ENCODE measurements at regions not wholly inside any gene's neighbourhood (a gene's known extent, or its start where the extent isn't known, plus 50 kb on each side); places are given as distances from the start of the nearest gene placed in this dataset.

DNA sequence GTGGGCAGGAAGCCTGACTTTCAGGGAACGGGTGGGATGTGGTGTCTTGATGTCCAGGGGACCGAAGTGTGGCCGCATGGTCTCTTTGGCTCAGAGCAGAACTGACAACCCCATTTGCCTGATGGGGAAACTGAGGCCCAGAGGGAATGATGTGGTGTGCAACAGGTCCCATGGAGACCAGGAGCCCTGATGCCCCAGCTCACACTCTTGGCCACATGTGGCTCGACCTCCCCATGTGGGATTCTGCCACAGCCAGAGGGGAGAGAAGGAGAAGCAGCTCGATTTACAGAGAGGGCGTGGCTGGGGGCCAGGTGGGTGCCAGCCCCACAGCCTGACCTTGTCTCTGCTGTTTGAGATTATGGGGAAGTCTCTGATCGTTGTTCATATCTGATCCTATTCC is 128.1 kb downstream of the TEX29 start:
- DNase-seq (ENCODE audit: low read depth in 2 of 3, low spot score in 2 of 3) = no peak

DNA sequence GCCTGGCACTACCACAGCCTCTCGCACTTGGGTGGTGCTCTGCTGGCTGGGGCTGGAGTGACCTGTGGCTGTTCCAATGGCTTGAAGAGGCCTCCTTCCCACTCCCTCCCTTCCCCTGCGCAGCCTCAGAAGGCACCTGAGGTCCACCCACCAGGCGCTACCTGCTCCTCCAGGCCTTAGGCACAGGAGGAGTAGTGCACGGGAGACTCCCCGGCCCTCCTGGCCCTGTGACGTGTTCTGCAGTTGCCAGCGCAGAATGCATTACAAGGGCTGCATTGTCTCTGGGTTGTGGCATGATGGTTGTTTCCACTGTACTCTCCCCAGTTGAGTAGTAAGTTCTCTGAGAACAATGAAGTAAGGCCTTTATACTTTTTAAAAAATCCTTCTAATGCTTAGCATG is 128.6 kb downstream of the TEX29 start:
- no peak for DNase-seq (ENCODE audit: low read depth in 2 of 3, low spot score in 2 of 3)

DNA sequence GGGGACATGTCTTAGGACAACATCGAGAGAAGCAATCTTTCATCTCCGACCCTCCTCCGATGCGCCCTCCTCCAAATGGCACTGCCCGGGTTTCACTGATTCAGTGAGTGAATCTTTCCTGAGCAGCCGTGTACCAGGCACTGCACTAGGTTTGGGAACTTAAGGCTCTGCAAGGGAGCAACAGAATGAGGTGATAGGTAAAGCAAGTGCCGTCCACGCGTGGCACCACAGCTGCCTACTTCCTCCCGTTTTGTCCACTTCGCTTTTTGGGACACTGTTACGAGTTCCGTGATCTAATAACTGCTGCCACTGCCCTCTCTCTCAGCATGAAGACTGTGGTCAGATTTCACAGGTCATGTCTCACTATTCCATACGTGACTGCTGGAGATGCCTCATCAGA is 131.0 kb downstream of the TEX29 start:
- DNase-seq (ENCODE audit: low read depth in 2 of 3, low spot score in 2 of 3) = no peak

DNA sequence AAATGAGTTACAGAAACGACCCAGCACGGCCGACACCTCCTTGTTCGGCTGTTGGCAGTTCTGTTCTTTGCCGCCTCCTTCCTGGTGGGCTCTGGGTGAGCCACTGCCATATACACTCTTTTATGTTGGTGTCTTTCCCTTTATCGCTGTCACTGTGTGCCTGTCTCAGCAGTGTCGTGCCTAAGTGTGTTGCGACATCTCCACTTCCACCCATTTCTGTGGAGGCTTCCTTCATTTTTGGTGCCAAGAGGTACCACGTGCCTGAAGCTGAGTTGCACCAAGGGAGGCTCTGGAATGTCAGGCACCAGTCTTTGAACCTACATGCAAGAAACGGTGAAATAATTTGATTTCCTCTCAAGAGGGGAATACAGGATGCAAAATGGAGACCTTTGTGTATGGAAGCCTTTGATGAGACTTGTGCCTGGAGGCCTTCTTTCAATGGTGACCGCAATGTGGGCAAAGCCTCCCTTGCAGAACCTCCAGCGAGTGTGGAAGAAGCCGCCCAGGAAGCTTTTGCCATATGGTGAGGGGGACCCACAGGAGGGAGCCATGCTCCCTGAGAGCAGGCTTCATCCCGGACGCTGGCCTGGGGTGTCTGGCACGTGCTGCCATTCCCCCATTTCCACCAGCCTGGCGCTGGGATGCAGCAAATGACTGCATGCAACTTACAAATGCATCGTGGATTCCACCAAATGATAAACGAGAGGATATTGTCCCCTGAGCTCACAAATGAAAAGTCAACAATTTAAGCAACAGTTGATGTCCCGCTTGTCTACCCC is 136.2 kb downstream of the TEX29 start:
- DNase-seq (ENCODE audit: low read depth in 2 of 3, low spot score in 2 of 3) = no peak

DNA sequence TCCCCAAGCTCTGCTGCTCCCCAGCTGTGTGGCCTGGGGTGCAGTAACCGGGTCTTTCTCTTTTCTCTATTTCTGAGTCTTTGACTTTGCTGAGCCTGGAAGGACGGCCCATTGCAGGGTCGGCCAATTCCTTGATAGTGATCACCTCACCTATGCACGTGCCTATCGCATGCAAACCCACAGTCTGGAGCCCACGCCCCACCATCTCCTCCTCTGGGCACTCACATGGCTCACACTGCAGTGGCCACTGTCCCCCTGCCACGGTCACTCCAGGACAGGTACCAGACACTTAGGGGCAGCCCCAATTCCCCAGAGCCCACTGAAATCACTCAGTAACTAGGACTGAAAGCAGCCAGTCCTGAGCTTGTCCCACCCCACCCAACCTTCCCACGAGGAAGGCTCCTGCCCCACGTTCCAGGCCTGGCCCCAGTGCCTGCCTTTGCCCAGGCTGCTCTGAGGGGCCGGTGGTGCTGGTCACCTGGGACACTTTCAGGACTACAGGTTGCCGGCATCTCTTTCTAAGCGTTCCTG is 137.6 kb downstream of the TEX29 start:
- no peak for DNase-seq (ENCODE audit: low read depth in 2 of 3, low spot score in 2 of 3)

DNA sequence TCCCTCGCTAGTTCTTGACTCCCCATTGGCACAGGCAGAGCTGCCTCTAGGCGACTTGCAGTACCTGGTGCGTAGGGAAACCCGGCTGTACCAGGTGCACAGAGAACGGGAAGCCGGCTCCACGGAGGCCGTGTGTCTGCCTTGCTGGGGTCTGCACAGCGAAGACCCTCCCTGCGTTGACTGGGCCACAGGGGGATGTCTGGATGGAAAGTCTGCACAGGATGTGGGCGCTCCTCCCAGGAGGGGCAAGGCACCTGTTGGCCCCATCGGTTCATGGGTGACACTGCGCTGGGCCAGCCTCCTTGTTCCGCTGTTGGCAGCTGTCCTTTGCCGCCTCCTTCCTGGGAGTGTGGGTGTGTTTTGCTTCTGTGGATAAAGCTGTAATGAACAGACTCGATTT is 138.3 kb downstream of the TEX29 start:
- no peak for DNase-seq (ENCODE audit: low read depth in 2 of 3, low spot score in 2 of 3)

DNA sequence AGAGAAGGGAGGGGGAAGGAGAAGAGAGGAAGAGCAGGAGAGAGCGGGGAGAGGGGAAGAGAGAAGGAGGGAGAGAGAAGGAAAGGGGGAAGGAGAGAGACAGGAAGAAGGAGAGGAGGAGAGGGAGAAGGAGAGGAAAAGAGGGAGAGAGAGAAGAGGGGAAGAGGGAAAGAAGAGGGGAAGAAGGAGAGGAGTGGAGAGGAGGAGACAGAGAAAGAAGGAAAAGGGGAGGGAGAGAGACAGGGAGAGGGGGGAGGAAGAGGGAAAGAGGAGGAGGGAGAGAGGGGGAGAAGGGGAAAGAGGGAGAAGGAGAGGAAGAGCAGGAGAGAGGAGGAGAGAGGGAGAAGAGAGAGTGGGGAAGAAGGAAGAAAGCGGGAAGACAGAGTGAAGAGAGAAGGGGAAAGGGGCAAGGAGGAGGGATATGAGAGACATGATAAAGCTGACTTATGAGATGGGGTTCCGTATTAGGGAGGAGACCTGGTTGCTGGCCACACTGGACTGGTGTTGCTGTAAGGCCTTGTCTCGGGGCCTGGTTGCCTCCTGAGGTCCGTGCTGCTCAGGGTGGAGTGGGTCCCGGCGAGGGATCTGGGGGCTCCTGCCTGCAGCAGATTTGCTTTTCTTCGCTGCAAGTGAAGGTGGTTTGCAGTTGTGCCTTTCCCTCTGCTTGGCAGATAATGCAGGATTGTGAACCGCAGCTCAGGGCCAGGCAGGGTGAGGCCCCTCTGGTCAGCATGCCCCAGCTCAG is 139.5 kb downstream of the TEX29 start:
- DNase-seq (ENCODE audit: low read depth in 2 of 3, low spot score in 2 of 3) = no peak

DNA sequence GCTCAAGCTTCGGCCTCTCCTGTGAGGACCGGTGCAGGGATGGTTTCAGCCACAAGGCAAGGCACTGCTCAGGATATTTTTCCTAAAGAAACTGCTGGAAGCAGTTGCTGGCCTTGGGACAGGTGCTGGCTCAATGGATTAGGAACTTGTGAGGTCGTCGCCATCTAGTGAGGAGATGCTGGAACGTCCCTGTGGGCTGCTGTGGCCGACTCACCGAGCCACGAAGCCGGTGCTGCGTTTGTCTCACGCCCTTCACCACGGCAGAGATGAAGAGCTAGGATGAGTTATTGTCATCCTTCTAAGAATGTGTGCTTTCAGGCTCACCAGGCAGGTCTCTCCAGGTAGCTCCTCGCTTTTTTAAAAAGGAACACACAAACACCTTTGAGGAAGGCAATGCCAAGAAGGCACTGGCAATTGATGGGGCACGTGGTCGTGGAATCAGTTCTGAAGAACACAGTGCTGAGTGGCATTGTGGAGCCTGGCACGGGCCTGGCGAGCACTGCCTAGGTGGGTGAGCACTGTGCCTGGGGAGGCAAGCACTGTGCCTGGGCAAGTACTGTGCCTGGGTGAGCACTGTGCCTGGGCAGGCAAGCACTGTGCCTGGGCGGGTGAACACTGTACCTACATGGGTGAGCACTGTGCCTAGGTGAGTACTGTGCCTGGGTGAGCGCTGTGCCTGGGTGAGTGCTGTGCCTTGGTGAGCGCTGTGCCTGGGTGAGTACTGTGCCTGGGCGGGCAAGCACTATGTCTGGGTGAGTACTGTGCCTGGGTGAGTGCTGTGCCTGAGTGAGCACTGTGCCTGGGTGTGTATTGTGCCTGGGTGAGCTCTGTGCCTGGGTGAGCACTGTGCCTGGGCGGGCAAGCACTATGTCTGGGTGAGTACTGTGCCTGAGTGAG is 140.4 kb downstream of the TEX29 start:
- no peak for DNase-seq (ENCODE audit: low read depth in 2 of 3, low spot score in 2 of 3)

DNA sequence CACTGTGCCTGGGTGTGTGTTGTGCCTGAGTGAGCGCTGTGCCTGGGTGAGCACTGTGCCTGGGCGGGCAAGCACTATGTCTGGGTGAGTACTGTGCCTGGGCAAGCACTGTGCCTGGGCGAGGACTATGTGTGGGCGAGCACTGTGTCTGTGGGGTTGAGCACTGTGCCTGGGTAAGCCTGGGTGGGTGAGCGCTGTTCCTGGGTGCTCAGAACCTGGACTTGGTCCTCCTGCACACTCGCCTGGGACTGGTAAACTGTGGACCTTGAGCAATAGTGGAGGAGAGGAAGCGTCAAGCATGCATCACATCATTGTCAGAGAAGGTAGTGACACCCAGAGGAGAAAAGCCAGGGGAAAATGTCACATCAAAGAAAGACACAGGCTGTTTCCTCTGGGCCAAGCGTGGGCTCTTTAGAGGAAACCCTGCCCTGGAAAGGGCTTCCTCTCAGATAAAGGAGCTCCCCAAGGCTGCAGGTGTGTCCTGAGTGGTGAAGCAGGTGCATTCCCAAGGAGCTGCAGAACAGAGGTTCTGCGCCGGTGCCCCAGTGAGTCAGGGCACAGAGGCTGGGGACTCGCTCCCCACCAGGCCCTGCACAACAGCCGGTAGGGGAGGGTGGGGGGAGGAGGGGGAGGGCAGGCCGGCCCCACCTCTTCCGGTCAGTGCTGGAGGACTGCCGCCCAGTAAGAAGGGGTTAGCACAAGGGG is 141.2 kb downstream of the TEX29 start:
- no peak for DNase-seq (ENCODE audit: low read depth in 2 of 3, low spot score in 2 of 3)

DNA sequence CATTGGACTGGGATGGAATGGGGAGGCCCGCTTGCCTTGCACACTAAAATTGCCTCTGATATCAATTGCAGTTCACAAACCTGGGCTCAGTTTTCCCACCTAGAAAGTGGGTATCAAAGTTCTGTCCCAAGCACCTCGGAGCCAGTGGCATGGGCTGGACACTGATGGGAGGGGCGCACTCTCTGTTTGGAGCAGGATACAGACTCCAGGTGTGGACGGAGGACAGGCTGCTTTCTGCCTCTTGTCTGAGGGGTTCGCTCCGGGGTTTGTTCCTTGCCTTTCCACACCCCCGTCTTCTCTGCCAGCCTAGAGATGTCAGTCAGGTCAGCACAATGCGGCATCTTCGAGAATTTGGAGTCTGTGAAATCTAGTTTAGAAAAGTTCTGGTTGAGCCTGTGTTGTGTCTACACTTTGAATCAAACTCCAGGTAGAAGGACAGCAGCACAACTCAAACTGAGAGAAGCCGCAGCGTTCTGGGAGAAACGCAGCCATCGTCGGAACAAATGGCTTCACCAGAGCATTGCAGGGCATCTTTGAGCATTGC is 141.9 kb downstream of the TEX29 start:
- DNase-seq (ENCODE audit: low read depth in 2 of 3, low spot score in 2 of 3) = no peak

DNA sequence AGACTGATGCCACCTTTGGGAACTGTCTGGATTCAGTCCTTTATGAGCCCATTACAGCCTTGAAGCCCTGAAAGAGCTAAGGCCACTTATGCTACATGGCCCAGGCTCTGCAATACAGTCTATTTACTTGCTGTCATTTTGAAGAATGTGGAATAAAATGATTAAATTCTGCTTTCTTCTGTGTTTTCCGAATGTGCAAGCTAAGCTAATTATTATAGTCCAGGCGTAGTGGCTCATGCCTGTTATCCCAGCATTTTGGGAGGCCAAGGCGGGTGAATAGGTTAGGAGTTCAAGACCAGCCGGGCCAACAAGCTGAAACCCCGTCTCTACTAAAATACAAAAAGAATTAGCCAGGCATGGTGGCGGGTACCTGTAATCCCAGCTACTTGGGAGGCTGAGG is 142.5 kb downstream of the TEX29 start:
- DNase-seq (ENCODE audit: low read depth in 2 of 3, low spot score in 2 of 3) = no peak

DNA sequence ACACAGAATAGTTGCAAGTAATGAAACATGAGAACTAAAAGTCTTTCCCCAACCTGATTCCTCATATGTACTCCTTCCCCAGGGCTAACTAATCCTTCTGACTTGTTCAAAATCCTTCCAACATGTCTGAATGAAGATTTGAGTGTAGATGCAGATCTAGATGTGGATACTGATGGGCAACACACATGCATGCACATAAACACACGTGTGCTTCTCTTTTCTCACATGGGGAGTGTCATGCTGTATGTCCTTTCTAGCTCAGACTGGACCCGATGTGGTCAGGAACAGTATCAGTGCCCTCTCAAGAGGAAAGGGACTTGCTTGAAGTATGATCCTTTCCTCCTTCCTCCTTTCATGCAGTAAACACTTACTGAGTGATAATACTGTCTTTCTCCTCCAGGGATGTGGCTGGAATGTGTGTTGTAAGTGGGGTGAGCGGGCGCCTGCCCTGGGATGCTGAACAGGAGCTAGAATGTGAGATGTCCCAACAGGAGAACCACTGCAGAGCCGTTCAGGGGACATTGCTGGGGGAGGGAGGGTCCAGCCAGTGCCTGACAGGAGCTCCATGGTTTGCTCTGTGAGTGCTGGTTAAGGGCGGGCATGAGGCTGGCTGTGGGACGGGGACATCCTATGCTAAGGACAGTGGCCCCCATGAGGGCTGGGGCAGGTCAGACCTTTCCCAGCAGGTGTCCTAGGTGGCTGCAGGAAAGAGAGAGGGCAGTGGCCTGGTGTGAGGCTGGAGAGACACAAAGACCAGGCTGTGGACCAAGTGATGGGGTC is 146.9 kb downstream of the TEX29 start:
- no peak for DNase-seq (ENCODE audit: low read depth in 2 of 3, low spot score in 2 of 3)

DNA sequence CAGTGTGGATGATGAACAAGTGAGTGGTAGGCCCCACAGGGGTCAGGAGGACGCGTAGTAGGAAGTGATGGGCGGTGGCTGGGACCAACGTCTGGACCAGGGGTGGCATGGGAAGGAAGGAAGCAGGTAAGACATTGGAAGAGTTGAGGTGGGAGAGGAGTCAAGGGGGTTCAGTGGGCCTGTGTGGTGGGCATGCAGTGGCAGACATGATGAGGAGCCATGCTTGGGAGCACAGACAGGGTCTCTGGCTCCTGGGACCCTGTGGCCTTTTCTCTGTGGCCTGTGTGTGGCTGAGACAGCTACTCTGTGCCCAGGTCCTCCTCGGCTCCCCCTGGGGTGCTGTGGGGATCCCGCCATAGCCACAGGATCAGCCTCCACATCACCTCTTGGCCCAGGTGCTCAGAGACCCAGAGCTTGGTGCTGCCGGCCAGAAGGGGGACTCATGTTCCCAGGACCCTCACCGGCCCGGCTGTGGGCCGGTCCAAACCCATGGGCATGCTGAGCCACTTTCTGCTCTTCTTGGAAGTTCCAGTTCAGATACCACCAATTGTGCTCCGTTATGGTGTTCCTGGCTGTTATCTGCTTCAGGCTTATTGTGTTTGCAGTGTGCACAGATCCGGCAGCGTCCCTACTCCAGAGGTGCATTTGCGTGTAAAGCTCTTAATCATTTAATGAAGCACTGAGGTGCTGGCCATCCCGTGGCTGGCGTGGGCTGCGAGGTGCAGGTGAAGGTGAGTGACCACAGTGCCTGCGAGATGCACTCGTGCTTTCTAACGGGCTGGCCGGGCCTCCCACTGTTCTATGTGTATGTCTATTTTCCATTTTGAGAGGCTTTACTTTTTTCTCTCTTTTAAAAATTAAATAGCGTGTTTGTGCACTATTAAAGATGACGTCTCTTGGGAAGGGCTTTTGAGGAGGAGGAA is 147.9 kb downstream of the TEX29 start:
- DNase-seq (ENCODE audit: low read depth in 2 of 3, low spot score in 2 of 3) = no peak

DNA sequence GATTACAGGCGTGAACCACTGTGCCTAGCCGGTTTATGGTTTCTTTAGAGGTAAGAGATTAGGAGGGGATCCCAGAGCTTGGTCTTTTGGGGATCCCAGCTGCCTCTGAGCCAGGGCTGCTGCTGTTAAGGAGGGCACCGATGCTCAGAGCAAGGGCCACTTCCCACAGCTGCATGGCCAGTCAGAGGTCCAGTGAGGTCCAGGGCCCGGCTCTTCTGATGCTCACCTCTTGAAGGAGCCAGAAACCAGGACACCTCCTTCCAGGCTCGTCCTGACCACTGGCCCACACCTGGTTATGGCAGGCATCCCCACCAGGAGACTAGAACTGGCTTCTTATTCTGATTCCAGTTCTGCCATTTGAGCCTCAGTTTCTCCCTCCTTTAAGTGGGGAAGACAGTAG is 149.0 kb downstream of the TEX29 start:
- DNase-seq (ENCODE audit: low read depth in 2 of 3, low spot score in 2 of 3) = no peak

DNA sequence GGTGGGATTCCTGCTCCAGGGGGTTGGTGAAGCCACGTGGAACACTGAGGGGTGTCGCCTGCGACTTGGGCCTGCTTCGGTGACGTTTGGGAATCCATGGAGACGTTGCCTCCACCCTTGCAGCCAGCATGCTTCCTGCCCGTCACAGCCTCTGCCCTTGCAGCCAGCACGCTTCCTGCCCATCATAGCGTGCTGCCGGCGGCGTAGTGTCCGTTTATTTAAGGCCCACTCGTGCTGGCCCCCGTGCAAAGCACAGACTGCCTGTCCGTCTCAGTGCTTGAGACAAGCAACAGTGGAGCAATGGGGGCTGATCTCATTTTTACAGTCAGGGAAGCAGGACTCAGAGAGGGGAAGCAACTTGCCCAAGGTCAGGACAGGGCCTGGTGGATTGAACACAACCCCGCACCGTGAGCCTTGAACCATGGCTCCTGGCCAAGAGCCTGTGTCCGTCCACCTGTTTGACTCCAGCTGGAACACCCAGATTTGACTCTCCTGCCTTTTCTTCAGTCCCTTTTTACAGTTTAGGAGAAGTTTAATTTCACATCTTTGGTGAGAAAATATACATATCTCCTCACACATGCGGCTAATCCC is 149.6 kb downstream of the TEX29 start:
- no peak for DNase-seq (ENCODE audit: low read depth in 2 of 3, low spot score in 2 of 3)

DNA sequence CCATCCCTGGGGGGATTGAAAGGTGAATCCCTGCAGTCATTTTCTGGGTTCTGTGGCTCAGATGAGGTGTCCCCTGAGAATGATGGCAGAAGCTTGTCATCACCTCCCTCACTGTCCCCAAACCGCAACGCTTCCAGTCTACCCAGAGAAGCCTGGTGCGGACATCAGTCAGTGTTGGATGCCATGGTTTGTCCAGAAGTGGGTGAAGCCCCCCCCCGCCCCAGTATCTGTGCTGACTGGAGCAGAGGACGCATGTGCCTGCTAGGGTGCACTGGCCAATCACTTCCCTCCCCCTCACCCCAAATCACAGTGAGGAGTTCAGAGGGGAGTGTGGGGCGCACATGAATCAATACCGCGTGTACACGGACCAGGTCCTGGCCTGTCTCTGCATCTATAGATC is 150.5 kb downstream of the TEX29 start:
- DNase-seq (ENCODE audit: low read depth in 2 of 3, low spot score in 2 of 3) = no peak

DNA sequence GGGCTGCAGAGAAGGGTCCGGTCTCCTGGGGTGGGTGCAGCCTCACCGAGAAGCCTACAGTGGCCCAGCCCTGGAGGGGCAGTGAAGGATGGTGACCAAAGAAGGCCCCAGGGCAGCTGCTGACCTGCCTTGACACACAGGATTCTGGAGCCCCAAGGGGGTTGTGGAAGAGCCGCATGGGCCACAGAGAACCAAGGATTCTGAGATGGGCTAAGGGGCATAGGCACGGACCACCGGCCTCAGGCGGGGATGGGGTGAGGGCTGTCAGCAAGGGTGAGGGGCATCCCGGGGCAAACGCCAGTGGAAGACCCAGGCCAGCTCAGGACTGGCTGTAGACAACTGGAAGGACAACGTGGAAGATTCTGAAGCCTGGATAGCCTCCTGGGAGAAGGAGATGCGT is 151.6 kb downstream of the TEX29 start:
- no peak for DNase-seq (ENCODE audit: low read depth in 2 of 3, low spot score in 2 of 3)

Data from activated CD8-positive, alpha-beta memory T cell treated with anti-CD3 and anti-CD28 coated beads for 48 hours (primary cell).